Heart right ventricle (tissue), 16 donors: ENCODE measurements at regions not wholly inside any gene's neighbourhood (a gene's known extent, or its start where the extent isn't known, plus 50 kb on each side); places are given as distances from the start of the nearest gene placed in this dataset.

Experiments
- ATAC-seq, 8 donors: fragments of 200-7000 bp; cut with Tn5 transposase; one replicate each; pipeline ENCODE4 v1.9.1; 2020; ENCODE audit warnings: mild to moderate bottlenecking in 8 of 8, moderate library complexity in 8 of 8, moderate number of reproducible peaks in 1 of 8
- DNase-seq, 2 donors: peaks; one replicate each; pipeline ENCODE4 v3.0.0-alpha.2; 2020
- H3K27ac ChIP-seq, 10 donors: fragments of 200-600 bp; sonication (generic) in 2 of 10; one replicate each; pipeline versions ENCODE4 v1.5.0 to v1.8.0; 2020 to 2022; ENCODE audit warnings: mild to moderate bottlenecking in 3 of 10
- H3K27me3 ChIP-seq, 7 donors: fragments of 200-600 bp; one replicate each; pipeline ENCODE4 v1.8.0; 2021 to 2022; ENCODE audit warnings: mild to moderate bottlenecking in 2 of 7
- H3K36me3 ChIP-seq, 9 donors: fragments of 200-600 bp; sonication (generic) in 1 of 9; one replicate each; pipeline versions ENCODE4 v1.5.0 to v1.8.0; 2020 to 2022; ENCODE audit warnings: mild to moderate bottlenecking in 2 of 9
- H3K4me1 ChIP-seq, 9 donors: fragments of 200-600 bp; sonication (generic) in 1 of 9; one replicate each; pipeline versions ENCODE4 v1.5.0 to v1.8.0; 2020 to 2022; ENCODE audit warnings: mild to moderate bottlenecking in 4 of 9
- H3K4me3 ChIP-seq, 10 donors: fragments of 200-600 bp; sonication (generic) in 2 of 10; one replicate each; pipeline versions ENCODE4 v1.5.0 to v1.8.0; 2020 to 2022; ENCODE audit warnings: mild to moderate bottlenecking in 7 of 10, moderate library complexity in 2 of 10
- H3K9me3 ChIP-seq, 11 donors: fragments of 200-600 bp in 10 of 11; sonication (generic) in 2 of 11; one replicate each; pipeline versions ENCODE4 v1.5.0 to v1.8.0; 2013 to 2022; ENCODE audit warnings: mild to moderate bottlenecking in 2 of 11, control low read depth in 1 of 11, moderate library complexity in 1 of 11
- WGBS, 2 donors: extraction: QIAGEN DNeasy Blood & Tissue Kit; methylation state at CpG; one replicate each; pipeline ENCODE4 v1.1.7; 2013; ENCODE audit warnings: inconsistent platforms in 1 of 2; 5-methylcytosine and 5-hydroxymethylcytosine counted together
- intact Hi-C, 10 donors: fragments of 100-400 bp; cut with DNase I; formaldehyde crosslinking; loops; one replicate each; pipeline versions ENCODE4 v1.11.1 to v1.14.2; 2022
- TF ChIP-seq, protein P1 (sequence below), 9 donors: fragments of 200-600 bp; sonication (generic) in 2 of 9; IDR thresholded peaks; one replicate each; pipeline versions ENCODE4 v1.5.0 to v1.8.0; 2021 to 2022; ENCODE audit warnings: antibody characterized with exemption in 9 of 9, mild to moderate bottlenecking in 5 of 9, moderate library complexity in 1 of 9
- donor health status: Arrhythmogenic right ventricular cardiomyopathy.
- donor health status: ischemic (EF 13 %, LVEDD 7.1; RV severe dilation, severe dysfunction).
- donor health status: healthy with polysubstance abuse.
- donor health status: DM: no; HTN: yes; CAD: no.
- donor health status: DM: no; HTN: no; CAD: no.
- donor health status: ischemic (EF 25% LVEDD 6.9; RV normal size, moderate dysfunction).
- donor health status: ischemic (EF 25% LVEDD 5.7; RV mildly dilated, moderate dysfunction).
- donor health status: healthy.
- donor health status: DM: yes; HTN: yes; CAD: no.
- donor health status: Ischemic cardiomyopathy.
- donor health status: ischemic (EF 35%, LVEDD 5.7; RV mildly dilated, moderate dysfunction).
- donor health status: nonischemic (EF 11% LVEDD 7.7; RV severe dilation, severe dysfunction).
- donor health status: DM: yes; HTN: yes; CAD: no.
- donor health status: PGD.
- donor health status: ischemic (EF 29% LVEDD 5.4; RV normal size, mild dysfunction).
- donor health status: nonischemic (EF 23%, LVEDD 6.1; RV moderate dilation, normal function).

DNA sequence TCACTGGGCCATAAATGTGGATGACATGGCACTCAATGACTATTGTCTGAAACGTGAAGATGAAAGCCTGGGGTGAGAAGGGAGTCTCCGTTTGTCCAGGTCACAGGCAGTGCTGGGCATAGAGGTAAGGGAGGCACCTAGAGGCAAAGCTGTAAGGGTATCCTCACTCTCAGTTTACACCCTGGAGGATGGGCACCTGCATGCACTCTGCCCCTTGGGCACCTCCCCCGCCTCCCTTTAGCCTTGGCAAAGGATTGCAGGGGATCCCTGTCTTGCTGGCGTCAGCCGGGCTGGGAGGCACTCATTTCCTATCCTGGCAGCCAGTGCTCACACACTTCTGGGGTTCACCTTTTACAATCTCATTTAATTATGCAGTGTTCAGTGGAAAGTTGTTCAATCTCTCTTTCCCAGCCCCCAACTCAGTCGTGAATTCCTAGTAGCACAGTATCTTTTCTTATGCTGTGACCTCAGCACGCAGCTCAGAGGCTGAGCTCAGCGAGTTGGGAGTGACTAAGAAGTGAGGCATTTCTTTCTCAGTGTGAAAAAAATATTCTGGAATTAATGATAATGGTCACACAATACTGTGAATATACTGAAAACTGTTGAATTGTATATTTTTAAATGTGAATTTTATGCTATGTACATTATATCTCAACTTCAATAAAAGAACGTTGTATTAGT lies 866.6 kb downstream of the BRD1 start:
- H3K27me3 ChIP-seq, result peaks cover 0 to 28% (median 13%) of the 10 kb centered on the region in 7 donors
- intact Hi-C loops, result no loop called here

DNA sequence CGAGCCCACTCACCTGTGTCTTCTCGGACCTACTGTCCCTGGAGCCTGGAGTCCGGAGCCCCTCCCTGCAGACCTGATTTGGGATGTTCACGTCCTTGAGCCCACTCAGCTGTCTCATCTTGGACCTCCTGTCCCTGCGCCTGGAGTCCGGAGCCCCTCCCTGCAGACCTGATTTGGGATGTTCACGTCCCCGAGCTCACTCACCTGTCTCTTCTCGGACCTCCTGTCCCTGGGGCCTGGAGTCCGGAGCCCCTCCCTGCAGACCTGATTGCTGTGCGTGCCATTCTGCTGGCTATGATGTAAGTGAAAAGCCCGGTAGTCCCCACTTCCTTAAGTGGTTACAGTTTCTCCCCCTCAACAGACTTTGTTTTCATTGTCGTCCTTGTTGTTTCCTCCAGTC lies 867.1 kb downstream of the BRD1 start:
- no peaks in the 10 kb centered on the region for H3K4me1 ChIP-seq
- H3K27ac ChIP-seq, result no peak overlapping the region
- ATAC-seq (no peak), DNase-seq (no peak)
- H3K27me3 ChIP-seq, result peaks cover 0 to 28% (median 13%) of the 10 kb centered on the region in 7 donors
- no peak overlapping the region for H3K4me3 ChIP-seq
- TF ChIP-seq, protein P1, sequence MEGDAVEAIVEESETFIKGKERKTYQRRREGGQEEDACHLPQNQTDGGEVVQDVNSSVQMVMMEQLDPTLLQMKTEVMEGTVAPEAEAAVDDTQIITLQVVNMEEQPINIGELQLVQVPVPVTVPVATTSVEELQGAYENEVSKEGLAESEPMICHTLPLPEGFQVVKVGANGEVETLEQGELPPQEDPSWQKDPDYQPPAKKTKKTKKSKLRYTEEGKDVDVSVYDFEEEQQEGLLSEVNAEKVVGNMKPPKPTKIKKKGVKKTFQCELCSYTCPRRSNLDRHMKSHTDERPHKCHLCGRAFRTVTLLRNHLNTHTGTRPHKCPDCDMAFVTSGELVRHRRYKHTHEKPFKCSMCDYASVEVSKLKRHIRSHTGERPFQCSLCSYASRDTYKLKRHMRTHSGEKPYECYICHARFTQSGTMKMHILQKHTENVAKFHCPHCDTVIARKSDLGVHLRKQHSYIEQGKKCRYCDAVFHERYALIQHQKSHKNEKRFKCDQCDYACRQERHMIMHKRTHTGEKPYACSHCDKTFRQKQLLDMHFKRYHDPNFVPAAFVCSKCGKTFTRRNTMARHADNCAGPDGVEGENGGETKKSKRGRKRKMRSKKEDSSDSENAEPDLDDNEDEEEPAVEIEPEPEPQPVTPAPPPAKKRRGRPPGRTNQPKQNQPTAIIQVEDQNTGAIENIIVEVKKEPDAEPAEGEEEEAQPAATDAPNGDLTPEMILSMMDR (IDR thresholded peaks at IDR 0.05), result no peak
- 69 to 73% methylated on average over 13 of the region's 13 CpGs for WGBS, 2 donors
- intact Hi-C loops, result no loop called here
- H3K36me3 ChIP-seq, result no peaks in the 10 kb centered on the region
- peaks cover 0 to 5% (median 0%) of the 10 kb centered on the region in 11 donors for H3K9me3 ChIP-seq

More for the DNA sequence above, 866.6 kb downstream of the BRD1 start:
- DNase-seq (no peak), ATAC-seq (no peak)
- no peaks in the 10 kb centered on the region for H3K4me1 ChIP-seq
- H3K27ac ChIP-seq, result no peak overlapping the region
- H3K9me3 ChIP-seq, result peaks cover 0 to 8% (median 0%) of the 10 kb centered on the region in 11 donors
- WGBS, 2 donors, result 54 to 61% methylated on average over 9 of the region's 9 CpGs
- no peaks in the 10 kb centered on the region for H3K36me3 ChIP-seq
- TF ChIP-seq, protein P1 (IDR thresholded peaks at IDR 0.05), result no peak
- no peak overlapping the region for H3K4me3 ChIP-seq

DNA sequence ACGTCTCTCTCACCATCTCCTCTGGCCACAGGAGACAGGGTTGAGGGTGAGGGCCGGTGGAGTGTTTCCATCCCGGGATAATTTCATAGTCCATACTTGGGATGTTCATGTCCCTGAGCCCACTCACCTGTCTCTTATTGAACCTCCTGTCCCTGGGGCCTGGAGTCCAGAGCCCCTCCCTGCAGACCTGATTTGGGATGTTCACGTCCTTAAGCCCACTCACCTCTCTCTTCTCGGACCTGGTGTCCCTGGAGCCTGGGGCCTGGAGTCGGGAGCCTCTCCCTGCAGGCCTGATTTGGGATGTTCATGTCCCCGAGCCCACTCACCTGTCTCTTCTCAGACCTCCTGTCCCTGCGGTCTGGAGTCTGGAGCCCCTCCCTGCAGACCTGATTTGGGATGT lies 868.2 kb downstream of the BRD1 start:
- H3K4me3 ChIP-seq, result no peak overlapping the region
- no peak overlapping the region for H3K27ac ChIP-seq
- no peak for ATAC-seq
- DNase-seq, result no peak
- H3K9me3 ChIP-seq, result peaks cover 0 to 5% (median 0%) of the 10 kb centered on the region in 11 donors
- intact Hi-C loops, result no loop called here
- H3K36me3 ChIP-seq, result no peaks in the 10 kb centered on the region
- 83 to 87% methylated on average over 8 of the region's 8 CpGs for WGBS, 2 donors
- no peaks in the 10 kb centered on the region for H3K4me1 ChIP-seq
- TF ChIP-seq, protein P1 (IDR thresholded peaks at IDR 0.05), result no peak
- H3K27me3 ChIP-seq, result peaks cover 0 to 33% (median 24%) of the 10 kb centered on the region in 7 donors

DNA sequence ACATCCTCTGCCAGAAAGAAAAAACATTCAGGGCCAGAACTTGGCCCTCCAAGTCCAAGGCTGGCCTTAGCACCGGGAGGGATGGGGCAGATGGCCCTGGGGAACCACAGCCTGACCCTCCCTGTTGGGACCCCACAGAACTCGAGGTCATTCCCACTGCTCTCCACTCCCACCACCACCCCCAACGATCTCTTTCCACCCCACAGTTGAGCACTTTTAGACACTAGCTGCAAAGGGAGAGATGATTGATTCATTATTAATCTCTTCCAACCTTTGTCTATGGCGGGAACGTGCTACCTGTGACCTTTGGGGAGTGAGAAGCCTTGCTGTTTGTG lies 869.7 kb downstream of the BRD1 start:
- no peaks in the 10 kb centered on the region for H3K4me1 ChIP-seq
- H3K36me3 ChIP-seq, result no peaks in the 10 kb centered on the region
- 71 to 82% methylated on average over 5 of the region's 5 CpGs for WGBS, 2 donors
- ATAC-seq (no peak), DNase-seq (no peak)
- no peak overlapping the region for H3K27ac ChIP-seq
- H3K4me3 ChIP-seq, result no peak overlapping the region
- H3K27me3 ChIP-seq, result peaks cover 0 to 37% (median 24%) of the 10 kb centered on the region in 7 donors
- peaks cover 0 to 5% (median 0%) of the 10 kb centered on the region in 11 donors for H3K9me3 ChIP-seq
- intact Hi-C loops, result no loop called here
- TF ChIP-seq, protein P1 (IDR thresholded peaks at IDR 0.05), result no peak
